Epidermal melanocyte (primary cell): ENCODE measurements at regions not wholly inside any gene's neighbourhood (a gene's known extent, or its start where the extent isn't known, plus 50 kb on each side); places are given as distances from the start of the nearest gene placed in this dataset.
"Not testable (repeated sequence)": the region's sequence is repeated elsewhere in the genome, so short reads cannot be mapped to it uniquely, and the experiment has no call there.

Source experiments
- DNase-seq: peaks from one replicate; pipeline ENCODE4 v3.0.0; 2011; ENCODE audit warnings: low spot score; ENCODE audit not compliant: insufficient read length

- DNase-seq = peak; percentile 17
Measured at GRCh38 chr11:134949121-134950090, 537.4 kb upstream of the B3GAT1 start.

GRCh38 chr11:134947556-134947955 lies 535.5 kb upstream of the B3GAT1 start:
- no peak for DNase-seq

- no peak for DNase-seq
Measured at GRCh38 chr11:134945993-134946392, 534.0 kb upstream of the B3GAT1 start.

- DNase-seq = no peak
Measured at GRCh38 chr11:134944986-134945385, 532.9 kb upstream of the B3GAT1 start.

GRCh38 chr11:134944131-134944530 lies 532.1 kb upstream of the B3GAT1 start:
- DNase-seq = no peak

- DNase-seq = no peak
Measured at GRCh38 chr11:134943544-134943943, 531.5 kb upstream of the B3GAT1 start.

GRCh38 chr11:134942681-134943080 lies 530.6 kb upstream of the B3GAT1 start:
- no peak for DNase-seq

- not testable (repeated sequence) for DNase-seq
Measured at GRCh38 chr11:134941936-134942600, 530.0 kb upstream of the B3GAT1 start.

GRCh38 chr11:134941326-134941725 lies 529.3 kb upstream of the B3GAT1 start:
- DNase-seq = no peak

GRCh38 chr11:134940441-134941126 lies 528.5 kb upstream of the B3GAT1 start:
- no peak for DNase-seq

GRCh38 chr11:134939905-134940304 lies 527.9 kb upstream of the B3GAT1 start:
- no peak for DNase-seq

- DNase-seq = no peak
Measured at GRCh38 chr11:134939031-134939430, 527.0 kb upstream of the B3GAT1 start.

GRCh38 chr11:134938212-134938611 lies 526.2 kb upstream of the B3GAT1 start:
- no peak for DNase-seq

- not testable (repeated sequence) for DNase-seq
Measured at GRCh38 chr11:134937193-134937592, 525.2 kb upstream of the B3GAT1 start.

- DNase-seq = no peak
Measured at GRCh38 chr11:134932761-134933160, 520.7 kb upstream of the B3GAT1 start.

- no peak for DNase-seq
Measured at GRCh38 chr11:134925432-134925831, 513.4 kb upstream of the B3GAT1 start.

GRCh38 chr11:134923441-134923840 lies 511.4 kb upstream of the B3GAT1 start:
- no peak for DNase-seq

- DNase-seq = no peak
Measured at GRCh38 chr11:134921938-134922337, 509.9 kb upstream of the B3GAT1 start.

GRCh38 chr11:134920851-134921608 lies 509.0 kb upstream of the B3GAT1 start:
- DNase-seq = no peak

- no peak for DNase-seq
Measured at GRCh38 chr11:134916421-134917213, 504.6 kb upstream of the B3GAT1 start.
